ENCODE measurements at regions not wholly inside any gene's neighbourhood (a gene's known extent, or its start where the extent isn't known, plus 50 kb on each side); places are given as distances from the start of the nearest gene placed in this dataset.
"Not testable (repeated sequence)": the region's sequence is repeated elsewhere in the genome, so short reads cannot be mapped to it uniquely, and the experiment has no call there.

DNA sequence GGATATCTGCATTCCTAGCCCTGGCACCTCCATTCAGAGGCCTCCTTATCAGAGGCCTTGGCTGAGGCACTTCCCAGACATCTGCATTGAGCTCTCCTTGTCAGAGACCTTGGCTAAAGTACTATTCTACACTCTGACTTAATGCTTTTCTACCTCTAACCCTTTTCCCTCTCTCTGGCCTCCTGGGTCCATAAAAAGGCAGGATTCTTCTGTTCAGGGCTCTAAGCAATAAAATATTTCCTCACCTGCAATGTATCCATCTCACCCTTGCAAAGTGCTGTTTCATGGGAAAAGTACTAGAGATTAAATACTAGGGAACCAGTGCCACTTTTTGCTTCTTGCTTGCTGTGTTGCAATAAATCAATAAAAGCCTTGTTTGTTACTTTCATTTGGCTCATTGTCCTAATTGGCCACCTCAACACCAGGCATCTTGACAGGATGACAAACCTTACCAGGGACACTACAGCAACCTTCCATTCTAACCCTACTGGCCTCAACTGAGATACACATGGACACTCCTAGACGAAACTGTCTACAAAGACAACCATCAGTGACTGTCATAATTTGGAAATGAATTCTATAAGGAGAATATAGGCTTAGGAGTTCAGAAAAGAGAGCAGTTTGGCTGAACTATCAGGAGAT lies 106.5 kb upstream of the SETMAR start:
- Mint-ChIP-seq H3K9me3 (peaks cover 2% of the 10 kb centered on the region), H3K27ac (no peak overlapping the region), H3K4me3 (no peak overlapping the region), H3K4me1 (no peaks in the 10 kb centered on the region), H3K36me3 (no peaks in the 10 kb centered on the region), H3K27me3 (no peaks in the 10 kb centered on the region)
- no peak for DNase-seq

- DNase-seq, result no peak
- Mint-ChIP-seq H3K4me3 (no peak overlapping the region), H3K27ac (no peak overlapping the region)
Observed at GRCh38 chr3:4197670-4198069, 105.5 kb upstream of the SETMAR start.

GRCh38 chr3:4198491-4198890 lies 104.7 kb upstream of the SETMAR start:
- Mint-ChIP-seq H3K4me3 (no peak overlapping the region), H3K9me3 (no peaks in the 10 kb centered on the region), H3K27ac (no peak overlapping the region), H3K4me1 (no peaks in the 10 kb centered on the region), H3K36me3 (no peaks in the 10 kb centered on the region), H3K27me3 (no peaks in the 10 kb centered on the region)
- DNase-seq, result no peak

More at GRCh38 chr3:4197670-4198069, 105.5 kb upstream of the SETMAR start:
- H3K27me3 Mint-ChIP-seq, result no peaks in the 10 kb centered on the region
- H3K9me3 Mint-ChIP-seq, result no peaks in the 10 kb centered on the region
- H3K36me3 Mint-ChIP-seq, result no peaks in the 10 kb centered on the region
- H3K4me1 Mint-ChIP-seq, result no peaks in the 10 kb centered on the region

GRCh38 chr3:4204776-4205175 lies 98.4 kb upstream of the SETMAR start:
- not testable (repeated sequence) for DNase-seq, H3K27ac Mint-ChIP-seq, H3K9me3 Mint-ChIP-seq, H3K36me3 Mint-ChIP-seq, H3K27me3 Mint-ChIP-seq, H3K4me1 Mint-ChIP-seq, H3K4me3 Mint-ChIP-seq

- Mint-ChIP-seq H3K36me3 (peaks cover 11% of the 10 kb centered on the region), H3K4me3 (no peak overlapping the region), H3K27ac (no peak overlapping the region), H3K9me3 (peaks cover 10% of the 10 kb centered on the region), H3K27me3 (no peaks in the 10 kb centered on the region), H3K4me1 (no peaks in the 10 kb centered on the region)
- DNase-seq, result no peak
Observed at GRCh38 chr3:4207672-4208071, 95.5 kb upstream of the SETMAR start.

GRCh38 chr3:4208556-4208955 lies 94.6 kb upstream of the SETMAR start:
- no peak overlapping the region for H3K27ac Mint-ChIP-seq
- no peaks in the 10 kb centered on the region for H3K27me3 Mint-ChIP-seq
- H3K36me3 Mint-ChIP-seq, result peaks cover 15% of the 10 kb centered on the region
- H3K4me3 Mint-ChIP-seq, result no peak overlapping the region
- peaks cover 17% of the 10 kb centered on the region for H3K9me3 Mint-ChIP-seq
- DNase-seq, result no peak
- H3K4me1 Mint-ChIP-seq, result no peaks in the 10 kb centered on the region

GRCh38 chr3:4211610-4212009 lies 91.6 kb upstream of the SETMAR start:
- Mint-ChIP-seq H3K36me3 (peaks cover 16% of the 10 kb centered on the region), H3K4me3 (no peak overlapping the region), H3K27ac (no peak overlapping the region), H3K9me3 (peaks cover 28% of the 10 kb centered on the region), H3K27me3 (no peaks in the 10 kb centered on the region), H3K4me1 (no peaks in the 10 kb centered on the region)
- no peak for DNase-seq

- H3K36me3 Mint-ChIP-seq, result peaks cover 16% of the 10 kb centered on the region
- not testable (repeated sequence) for H3K4me3 Mint-ChIP-seq, H3K27ac Mint-ChIP-seq, DNase-seq, H3K4me1 Mint-ChIP-seq, H3K27me3 Mint-ChIP-seq
- peaks cover 29% of the 10 kb centered on the region for H3K9me3 Mint-ChIP-seq
Observed at GRCh38 chr3:4213420-4213819, 89.7 kb upstream of the SETMAR start.

GRCh38 chr3:4216974-4217373 lies 86.2 kb upstream of the SETMAR start:
- H3K4me3 Mint-ChIP-seq, DNase-seq, H3K27me3 Mint-ChIP-seq, H3K27ac Mint-ChIP-seq, H3K4me1 Mint-ChIP-seq: not testable (repeated sequence)
- H3K36me3 Mint-ChIP-seq, result peaks cover 12% of the 10 kb centered on the region
- H3K9me3 Mint-ChIP-seq, result peaks cover 29% of the 10 kb centered on the region

DNA sequence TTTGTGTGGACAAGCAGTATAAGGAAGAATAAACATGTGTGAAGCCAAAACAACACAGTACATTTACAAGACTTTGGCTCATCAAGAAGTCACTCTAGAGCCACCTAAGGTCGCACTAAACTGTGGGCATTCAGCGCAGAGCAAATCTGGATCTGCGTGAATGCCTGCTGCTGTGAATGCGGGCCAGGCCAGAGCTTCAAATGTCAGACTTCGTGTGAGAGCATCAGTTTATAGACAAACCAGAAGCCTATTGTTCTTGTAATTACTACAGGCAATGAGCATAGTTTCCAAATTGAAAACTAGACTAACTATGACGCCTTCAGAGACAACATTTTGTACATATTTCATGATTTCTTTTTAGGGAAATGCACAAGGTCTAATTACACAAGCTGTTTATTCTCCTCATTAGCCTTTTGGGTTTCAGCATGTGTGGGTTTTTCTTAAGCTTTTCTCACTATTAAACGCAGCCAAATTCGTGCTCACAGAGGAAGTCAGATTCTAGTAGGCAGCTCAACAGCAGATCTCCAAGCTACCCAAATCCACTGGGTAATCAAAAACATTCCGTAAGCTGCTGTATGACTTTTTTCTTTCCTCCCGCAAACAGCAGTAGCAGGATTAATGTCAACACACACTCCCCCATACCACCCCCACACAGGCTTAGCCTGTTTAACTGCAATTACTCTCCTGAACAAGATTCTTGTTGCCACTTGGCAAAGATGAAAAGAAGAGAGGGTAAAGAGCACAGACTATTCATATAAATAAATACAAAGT lies 84.5 kb upstream of the SETMAR start:
- DNase-seq, result no peak
- Mint-ChIP-seq H3K27me3 (no peaks in the 10 kb centered on the region), H3K36me3 (peaks cover 4% of the 10 kb centered on the region), H3K4me3 (no peak overlapping the region), H3K9me3 (peaks cover 17% of the 10 kb centered on the region), H3K4me1 (peaks cover 4% of the 10 kb centered on the region), H3K27ac (no peak overlapping the region)

- Mint-ChIP-seq H3K4me3 (no peak overlapping the region), H3K27me3 (no peaks in the 10 kb centered on the region), H3K36me3 (peaks cover 3% of the 10 kb centered on the region), H3K27ac (no peak overlapping the region), H3K4me1 (peaks cover 4% of the 10 kb centered on the region), H3K9me3 (peaks cover 12% of the 10 kb centered on the region)
- DNase-seq, result no peak
Observed at GRCh38 chr3:4219227-4219568, 84.0 kb upstream of the SETMAR start.

GRCh38 chr3:4220065-4220464 lies 83.1 kb upstream of the SETMAR start:
- Mint-ChIP-seq H3K36me3 (peaks cover 1% of the 10 kb centered on the region), H3K4me1 (peaks cover 4% of the 10 kb centered on the region), H3K4me3 (no peak overlapping the region), H3K27me3 (no peaks in the 10 kb centered on the region), H3K9me3 (peaks cover 8% of the 10 kb centered on the region), H3K27ac (no peak overlapping the region)
- no peak for DNase-seq

- H3K9me3 Mint-ChIP-seq, result no peaks in the 10 kb centered on the region
- H3K4me3 Mint-ChIP-seq, result no peak overlapping the region
- no peak for DNase-seq
- H3K36me3 Mint-ChIP-seq, result no peaks in the 10 kb centered on the region
- peaks cover 4% of the 10 kb centered on the region for H3K4me1 Mint-ChIP-seq
- H3K27me3 Mint-ChIP-seq, result no peaks in the 10 kb centered on the region
- H3K27ac Mint-ChIP-seq, result no peak overlapping the region
Observed at GRCh38 chr3:4222574-4223175, 80.5 kb upstream of the SETMAR start.

DNA sequence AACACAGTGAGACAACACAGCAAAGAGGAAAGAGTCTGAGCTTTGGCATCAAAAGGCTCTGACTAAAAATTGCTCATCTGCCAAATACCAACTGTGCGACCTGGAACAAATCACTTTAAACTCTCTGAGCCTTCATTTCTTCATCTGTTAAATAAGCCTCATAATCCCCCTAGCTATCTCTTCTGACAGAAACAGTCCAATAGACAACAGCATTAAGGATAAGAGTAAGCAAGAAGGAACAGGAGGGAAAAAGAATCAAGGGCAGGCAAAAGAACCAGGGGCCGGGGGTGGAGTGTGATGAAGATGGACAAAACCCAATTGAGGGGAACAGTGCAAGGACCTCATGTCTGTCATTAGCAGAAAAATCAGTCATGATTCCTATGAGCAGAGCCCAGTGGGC lies 79.4 kb upstream of the SETMAR start:
- H3K9me3 Mint-ChIP-seq, result no peaks in the 10 kb centered on the region
- H3K4me1 Mint-ChIP-seq, result peaks cover 4% of the 10 kb centered on the region
- H3K27ac Mint-ChIP-seq, result no peak overlapping the region
- H3K4me3 Mint-ChIP-seq, result no peak overlapping the region
- no peaks in the 10 kb centered on the region for H3K27me3 Mint-ChIP-seq
- H3K36me3 Mint-ChIP-seq, result no peaks in the 10 kb centered on the region
- DNase-seq, result no peak

GRCh38 chr3:4224331-4224730 lies 78.8 kb upstream of the SETMAR start:
- H3K36me3 Mint-ChIP-seq, result no peaks in the 10 kb centered on the region
- H3K27me3 Mint-ChIP-seq, result no peaks in the 10 kb centered on the region
- no peaks in the 10 kb centered on the region for H3K9me3 Mint-ChIP-seq
- no peak for DNase-seq
- H3K4me3 Mint-ChIP-seq, result no peak overlapping the region
- no peak overlapping the region for H3K27ac Mint-ChIP-seq
- peaks cover 4% of the 10 kb centered on the region for H3K4me1 Mint-ChIP-seq

GRCh38 chr3:4225005-4225471 lies 78.1 kb upstream of the SETMAR start:
- Mint-ChIP-seq H3K27ac (no peak overlapping the region), H3K9me3 (no peaks in the 10 kb centered on the region), H3K36me3 (no peaks in the 10 kb centered on the region), H3K4me1 (peaks cover 4% of the 10 kb centered on the region), H3K27me3 (no peaks in the 10 kb centered on the region), H3K4me3 (no peak overlapping the region)
- DNase-seq, result no peak

Data from activated naive CD8-positive, alpha-beta T cell treated with anti-CD3 and anti-CD28 coated beads for 36 hours (primary cell).